GM10248 (cell line): ENCODE measurements at regions not wholly inside any gene's neighbourhood (a gene's known extent, or its start where the extent isn't known, plus 50 kb on each side); places are given as distances from the start of the nearest gene placed in this dataset.

Experiments
- CTCF ChIA-PET: fragments of 300-600 bp; sonication (Branson Sonifier 250); formaldehyde crosslinking; extraction: SDS; loops from one replicate; lab custom pipeline; 2021; ENCODE audit warnings: antibody characterized with exemption; lab: Yijun Ruan, JAX
- POLR2A ChIA-PET: fragments of 350-650 bp; sonication (Branson Sonifier 250); formaldehyde crosslinking; extraction: SDS; loops from one replicate; lab custom pipeline; 2020; ENCODE audit warnings: antibody characterized with exemption; lab: Yijun Ruan, JAX
- DNase-seq: peaks from one replicate; pipeline ENCODE4 v3.0.0; 2012; ENCODE audit errors: extremely low spot score
- TF ChIP-seq, protein P1 (sequence below): IDR thresholded peaks from 2 replicates; pipeline ENCODE4 v1.5.1; 2012; ENCODE audit warnings: mild to moderate bottlenecking, low read depth; ENCODE audit errors: extremely low read depth, missing control alignments, control extremely low read depth

DNA sequence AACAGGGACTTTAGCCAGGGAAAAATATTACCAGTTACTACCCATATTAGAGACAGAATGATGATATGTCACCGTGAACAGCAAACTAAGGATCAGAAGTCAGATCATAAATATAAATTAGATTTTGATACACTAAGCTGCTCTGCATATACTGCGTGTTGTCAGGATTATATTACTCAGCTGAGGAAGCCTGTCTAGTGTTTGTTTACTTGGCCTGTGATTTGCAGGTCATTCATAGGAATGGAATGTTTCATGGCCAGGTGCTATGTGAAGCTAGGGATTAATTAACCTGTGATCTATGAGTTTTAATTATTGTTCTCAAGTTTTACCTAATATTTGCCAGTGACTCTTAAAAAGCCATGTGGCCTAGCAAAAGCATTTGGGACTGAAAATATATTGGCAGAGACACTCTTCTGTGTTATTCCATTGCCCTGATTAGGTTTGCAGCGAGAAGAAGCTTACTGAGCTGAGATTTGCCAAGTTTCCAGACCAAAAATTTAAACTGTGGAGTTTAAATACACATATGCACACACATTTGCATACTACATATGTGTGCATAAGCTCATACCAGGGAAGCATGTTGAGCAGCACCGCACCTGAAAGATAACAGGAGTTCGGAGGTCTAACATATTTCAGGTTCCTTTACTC, 496.3 kb upstream of the GRIA1 start:
- no peak for DNase-seq
- TF ChIP-seq, protein P1, sequence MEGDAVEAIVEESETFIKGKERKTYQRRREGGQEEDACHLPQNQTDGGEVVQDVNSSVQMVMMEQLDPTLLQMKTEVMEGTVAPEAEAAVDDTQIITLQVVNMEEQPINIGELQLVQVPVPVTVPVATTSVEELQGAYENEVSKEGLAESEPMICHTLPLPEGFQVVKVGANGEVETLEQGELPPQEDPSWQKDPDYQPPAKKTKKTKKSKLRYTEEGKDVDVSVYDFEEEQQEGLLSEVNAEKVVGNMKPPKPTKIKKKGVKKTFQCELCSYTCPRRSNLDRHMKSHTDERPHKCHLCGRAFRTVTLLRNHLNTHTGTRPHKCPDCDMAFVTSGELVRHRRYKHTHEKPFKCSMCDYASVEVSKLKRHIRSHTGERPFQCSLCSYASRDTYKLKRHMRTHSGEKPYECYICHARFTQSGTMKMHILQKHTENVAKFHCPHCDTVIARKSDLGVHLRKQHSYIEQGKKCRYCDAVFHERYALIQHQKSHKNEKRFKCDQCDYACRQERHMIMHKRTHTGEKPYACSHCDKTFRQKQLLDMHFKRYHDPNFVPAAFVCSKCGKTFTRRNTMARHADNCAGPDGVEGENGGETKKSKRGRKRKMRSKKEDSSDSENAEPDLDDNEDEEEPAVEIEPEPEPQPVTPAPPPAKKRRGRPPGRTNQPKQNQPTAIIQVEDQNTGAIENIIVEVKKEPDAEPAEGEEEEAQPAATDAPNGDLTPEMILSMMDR: no peak
- CTCF ChIA-PET: no interaction called here
- POLR2A ChIA-PET: no interaction called here

DNA sequence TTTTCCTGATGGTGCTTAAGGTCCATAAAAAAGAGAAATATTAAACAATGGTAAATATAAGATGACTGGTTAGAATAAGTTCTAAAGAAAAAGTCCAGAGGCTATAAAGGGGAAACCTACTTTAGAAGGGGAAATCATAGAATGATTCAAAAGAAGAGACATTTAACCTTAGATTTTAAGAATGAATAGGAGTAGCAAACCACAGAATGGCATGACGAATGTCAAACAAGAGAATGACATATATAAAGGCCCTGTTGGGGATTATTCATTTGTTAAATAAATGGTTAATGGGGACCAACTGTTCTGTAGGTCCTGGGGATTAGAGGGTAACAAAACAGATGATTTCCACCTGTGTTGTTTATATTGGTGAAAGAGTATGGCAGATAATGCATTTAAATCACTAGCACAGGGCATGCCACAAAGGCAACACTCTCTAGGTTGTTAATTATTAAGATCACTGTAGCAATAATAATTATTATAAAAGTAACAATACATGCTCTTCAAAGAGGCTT, 495.2 kb upstream of the GRIA1 start:
- POLR2A ChIA-PET: no interaction called here
- TF ChIP-seq, protein P1: no peak
- DNase-seq: no peak
- CTCF ChIA-PET: no interaction called here

DNA sequence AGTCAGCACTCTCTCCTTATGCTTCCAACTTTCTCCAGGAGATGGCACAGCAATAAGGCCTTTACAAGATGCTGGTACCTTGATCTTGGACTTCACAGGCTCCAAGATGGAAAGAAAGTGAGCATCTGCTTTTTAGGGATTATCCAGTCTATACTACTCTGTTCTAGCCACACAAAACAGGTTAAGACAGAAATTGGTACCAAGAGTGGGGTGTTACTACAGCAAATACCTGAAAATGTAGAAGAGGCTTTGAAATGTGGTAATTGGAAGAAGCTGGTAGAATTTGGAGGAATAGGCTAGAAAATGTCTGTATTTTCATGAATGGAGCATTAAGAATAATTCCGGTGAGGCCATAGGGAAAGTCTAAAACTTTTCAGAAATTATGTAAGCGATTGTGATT, 484.8 kb upstream of the GRIA1 start:
- CTCF ChIA-PET: no interaction called here
- POLR2A ChIA-PET: no interaction called here
- TF ChIP-seq, protein P1: no peak
- no peak for DNase-seq

DNA sequence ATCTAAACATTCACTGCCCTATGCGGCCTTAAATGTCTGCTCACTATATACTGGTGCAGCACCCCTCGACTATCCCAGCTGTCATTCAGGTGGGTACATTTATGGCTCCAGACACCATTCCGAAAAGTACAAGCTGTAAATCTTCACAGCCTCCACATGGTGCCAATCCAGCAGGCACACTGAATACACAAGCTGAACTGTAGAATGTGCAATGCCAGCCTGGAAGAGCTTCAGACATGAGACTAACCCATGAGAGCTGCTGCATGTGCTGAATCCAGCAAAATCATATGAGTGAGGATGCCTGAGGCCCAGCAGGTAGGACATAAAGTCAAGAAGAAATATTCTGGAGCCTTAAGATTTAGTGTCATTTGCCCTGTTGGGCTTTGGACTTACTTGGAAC, 483.8 kb upstream of the GRIA1 start:
- ChIA-PET CTCF (no interaction called here), POLR2A (no interaction called here)
- DNase-seq: no peak
- TF ChIP-seq, protein P1: no peak

DNA sequence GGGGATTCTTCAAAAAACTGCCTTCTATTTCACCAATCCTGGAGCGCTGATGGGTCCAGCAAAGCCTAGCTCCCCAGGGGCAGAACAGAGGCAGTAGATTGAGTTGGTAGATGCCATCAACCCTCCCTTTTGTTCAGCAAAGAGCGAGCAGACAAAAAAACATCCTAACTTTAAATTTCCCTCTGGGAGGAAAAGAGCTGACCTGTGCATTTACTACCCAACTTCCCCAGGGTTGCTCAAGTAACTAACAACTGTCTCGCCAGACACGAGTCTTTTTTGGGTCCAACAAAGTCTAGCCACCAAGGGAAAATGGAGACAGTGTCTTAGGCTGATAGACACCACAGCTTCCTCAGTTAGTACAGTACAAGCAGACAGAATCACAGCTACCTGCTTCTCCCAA, 476.3 kb upstream of the GRIA1 start:
- ChIA-PET CTCF (interaction anchor here (0.8 to 1.2 kb wide), 2 partner anchors 25 to 564 kb away, joined by 3 read pairs; no protein-coding TSS in a partner anchor), POLR2A (no interaction called here)
- DNase-seq: no peak
- TF ChIP-seq, protein P1: no peak

DNA sequence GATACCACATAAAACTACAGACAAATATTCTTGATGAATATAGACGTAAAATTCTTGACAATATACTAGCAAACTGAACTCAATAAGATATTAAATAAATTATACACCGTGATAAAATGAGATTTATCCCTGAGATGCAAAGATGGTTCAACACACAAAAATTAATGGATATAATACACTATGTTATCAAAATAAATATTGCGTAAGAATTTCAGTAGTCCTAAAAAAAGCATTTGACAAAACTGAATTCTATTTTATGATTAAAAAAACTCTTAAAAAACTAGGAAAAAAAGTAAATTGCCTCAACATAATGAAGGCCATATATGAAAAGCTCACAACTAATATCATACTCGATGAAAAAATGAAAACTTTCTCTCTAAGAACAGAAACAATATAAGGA, 472.3 kb upstream of the GRIA1 start:
- no peak for DNase-seq
- TF ChIP-seq, protein P1: no peak
- CTCF ChIA-PET: no interaction called here

More for the DNA sequence above, 472.3 kb upstream of the GRIA1 start:
- POLR2A ChIA-PET: no interaction called here
